ENCODE measurements at regions not wholly inside any gene's neighbourhood (a gene's known extent, or its start where the extent isn't known, plus 50 kb on each side); places are given as distances from the start of the nearest gene placed in this dataset.

DNA sequence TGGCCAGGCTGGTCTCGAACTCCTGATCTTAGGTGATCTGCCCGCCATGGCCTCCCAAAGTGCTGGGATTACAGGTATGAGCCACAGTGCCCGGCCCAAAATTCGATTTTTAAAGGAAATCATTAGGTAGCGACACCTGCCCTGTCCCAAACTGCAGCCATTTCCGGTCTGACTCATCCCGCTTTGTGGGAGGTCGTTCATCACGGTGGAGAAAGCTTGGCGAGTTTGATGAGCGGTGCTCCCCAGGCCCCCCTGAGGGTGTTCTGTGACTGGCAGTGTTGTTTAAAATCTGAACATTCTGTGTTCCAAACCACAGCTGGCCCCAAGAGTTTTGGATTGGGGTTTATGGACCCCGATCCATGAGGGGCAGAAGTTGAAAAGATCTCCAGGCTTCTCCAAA is 53.0 kb upstream of the GLI2 start:
- TF ChIP-seq, protein P1, sequence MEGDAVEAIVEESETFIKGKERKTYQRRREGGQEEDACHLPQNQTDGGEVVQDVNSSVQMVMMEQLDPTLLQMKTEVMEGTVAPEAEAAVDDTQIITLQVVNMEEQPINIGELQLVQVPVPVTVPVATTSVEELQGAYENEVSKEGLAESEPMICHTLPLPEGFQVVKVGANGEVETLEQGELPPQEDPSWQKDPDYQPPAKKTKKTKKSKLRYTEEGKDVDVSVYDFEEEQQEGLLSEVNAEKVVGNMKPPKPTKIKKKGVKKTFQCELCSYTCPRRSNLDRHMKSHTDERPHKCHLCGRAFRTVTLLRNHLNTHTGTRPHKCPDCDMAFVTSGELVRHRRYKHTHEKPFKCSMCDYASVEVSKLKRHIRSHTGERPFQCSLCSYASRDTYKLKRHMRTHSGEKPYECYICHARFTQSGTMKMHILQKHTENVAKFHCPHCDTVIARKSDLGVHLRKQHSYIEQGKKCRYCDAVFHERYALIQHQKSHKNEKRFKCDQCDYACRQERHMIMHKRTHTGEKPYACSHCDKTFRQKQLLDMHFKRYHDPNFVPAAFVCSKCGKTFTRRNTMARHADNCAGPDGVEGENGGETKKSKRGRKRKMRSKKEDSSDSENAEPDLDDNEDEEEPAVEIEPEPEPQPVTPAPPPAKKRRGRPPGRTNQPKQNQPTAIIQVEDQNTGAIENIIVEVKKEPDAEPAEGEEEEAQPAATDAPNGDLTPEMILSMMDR (conservative IDR thresholded peaks at IDR 0.05 in 1 of 2, IDR thresholded peaks at IDR 0.05 in 1 of 2; ENCODE audit: low read depth in 1 of 2, low read length in 2 of 2) = no peak
- TF ChIP-seq EZH2 (IDR thresholded peaks at IDR 0.05; ENCODE audit: low read length, missing control alignments) = no peak
